ENCODE measurements at regions not wholly inside any gene's neighbourhood (a gene's known extent, or its start where the extent isn't known, plus 50 kb on each side); places are given as distances from the start of the nearest gene placed in this dataset.

DNA sequence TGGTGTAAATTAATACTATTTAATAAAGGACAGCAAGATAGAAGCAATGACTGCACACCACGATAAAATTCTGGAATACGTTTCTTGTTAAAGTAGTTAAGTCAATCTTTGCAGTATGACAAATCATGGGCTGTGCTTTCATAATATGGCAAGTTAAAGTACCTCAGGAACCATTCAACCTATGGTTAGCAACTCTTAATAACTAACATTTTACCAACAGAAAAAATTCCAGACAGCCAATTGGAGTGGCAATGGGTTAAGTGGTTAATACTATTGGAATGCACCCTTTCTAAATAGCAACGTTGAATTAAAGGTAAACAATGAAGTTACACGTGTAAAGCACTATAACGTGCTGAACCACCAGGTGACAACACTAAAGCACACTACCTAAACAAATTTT lies 72.4 kb upstream of the ZCCHC13 start:
- H3K36me3 ChIP-seq (ENCODE audit: control insufficient read depth in 2 of 2, insufficient read depth in 1 of 2, low read length in 2 of 2): peaks cover 7 to 14% of the 10 kb centered on the region in 2 experiments
- TF ChIP-seq ZNF792 (tag by site-specific recombination; IDR thresholded peaks at IDR 0.05) (no peak), ZNF776 (tag by site-specific recombination; IDR thresholded peaks at IDR 0.05; ENCODE audit: borderline replicate concordance) (no peak), FEZF1 (tag by site-specific recombination; IDR thresholded peaks at IDR 0.05) (no peak), ZNF19 (tag by site-specific recombination; IDR thresholded peaks at IDR 0.05; ENCODE audit: low read depth) (no peak), ZNF302 (tag by site-specific recombination; IDR thresholded peaks at IDR 0.05; ENCODE audit: low read depth) (no peak)
- peaks cover 3% of the 10 kb centered on the region; the same call in 1 of the 2 replicates for H3K4me1 ChIP-seq (ENCODE audit: control insufficient read depth, insufficient read depth, low read length)
- H3K27ac ChIP-seq (ENCODE audit: extremely low read depth, low read depth, low read length): no peak overlapping the region
- 0 out of 2 replicates have a peak, but pooled peaks cover 2% of the 10 kb centered on the region for H3K9me3 ChIP-seq (ENCODE audit: control insufficient read depth, insufficient read depth, low read depth, low read length)
- CTCF ChIA-PET: no interaction called here
- POLR2A ChIA-PET: no interaction called here
- H3K4me3 ChIP-seq (ENCODE audit: low read depth, low read length): no peak overlapping the region

DNA sequence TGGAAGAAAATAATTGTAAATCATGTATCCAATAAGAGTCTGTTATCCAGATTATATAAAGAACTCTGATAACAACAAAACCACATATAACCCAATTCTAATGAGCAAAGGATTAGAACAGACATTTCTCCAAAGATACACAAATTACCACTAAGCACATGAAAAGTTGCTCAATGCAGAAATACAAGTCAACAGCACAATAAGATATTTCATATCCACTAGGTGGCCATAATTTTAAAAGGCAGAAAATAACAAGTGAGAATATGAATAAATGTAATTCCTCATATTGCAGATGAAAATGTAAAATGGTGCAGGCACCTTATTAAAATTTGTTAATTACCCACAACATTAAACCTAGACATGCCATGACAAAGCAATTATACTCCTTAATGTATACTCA lies 73.9 kb upstream of the ZCCHC13 start:
- CTCF ChIA-PET: no interaction called here
- no peak overlapping the region for H3K27ac ChIP-seq (ENCODE audit: extremely low read depth, low read depth, low read length)
- H3K4me3 ChIP-seq (ENCODE audit: low read depth, low read length): no peak overlapping the region
- POLR2A ChIA-PET: no interaction called here
- TF ChIP-seq ZNF514 (tag by site-specific recombination; IDR thresholded peaks at IDR 0.05) (no peak), ZNF366 (tag by site-specific recombination; conservative IDR thresholded peaks at IDR 0.05) (no peak), WT1 (tag by site-specific recombination; IDR thresholded peaks at IDR 0.05) (no peak)
- TF ChIP-seq, protein P1, sequence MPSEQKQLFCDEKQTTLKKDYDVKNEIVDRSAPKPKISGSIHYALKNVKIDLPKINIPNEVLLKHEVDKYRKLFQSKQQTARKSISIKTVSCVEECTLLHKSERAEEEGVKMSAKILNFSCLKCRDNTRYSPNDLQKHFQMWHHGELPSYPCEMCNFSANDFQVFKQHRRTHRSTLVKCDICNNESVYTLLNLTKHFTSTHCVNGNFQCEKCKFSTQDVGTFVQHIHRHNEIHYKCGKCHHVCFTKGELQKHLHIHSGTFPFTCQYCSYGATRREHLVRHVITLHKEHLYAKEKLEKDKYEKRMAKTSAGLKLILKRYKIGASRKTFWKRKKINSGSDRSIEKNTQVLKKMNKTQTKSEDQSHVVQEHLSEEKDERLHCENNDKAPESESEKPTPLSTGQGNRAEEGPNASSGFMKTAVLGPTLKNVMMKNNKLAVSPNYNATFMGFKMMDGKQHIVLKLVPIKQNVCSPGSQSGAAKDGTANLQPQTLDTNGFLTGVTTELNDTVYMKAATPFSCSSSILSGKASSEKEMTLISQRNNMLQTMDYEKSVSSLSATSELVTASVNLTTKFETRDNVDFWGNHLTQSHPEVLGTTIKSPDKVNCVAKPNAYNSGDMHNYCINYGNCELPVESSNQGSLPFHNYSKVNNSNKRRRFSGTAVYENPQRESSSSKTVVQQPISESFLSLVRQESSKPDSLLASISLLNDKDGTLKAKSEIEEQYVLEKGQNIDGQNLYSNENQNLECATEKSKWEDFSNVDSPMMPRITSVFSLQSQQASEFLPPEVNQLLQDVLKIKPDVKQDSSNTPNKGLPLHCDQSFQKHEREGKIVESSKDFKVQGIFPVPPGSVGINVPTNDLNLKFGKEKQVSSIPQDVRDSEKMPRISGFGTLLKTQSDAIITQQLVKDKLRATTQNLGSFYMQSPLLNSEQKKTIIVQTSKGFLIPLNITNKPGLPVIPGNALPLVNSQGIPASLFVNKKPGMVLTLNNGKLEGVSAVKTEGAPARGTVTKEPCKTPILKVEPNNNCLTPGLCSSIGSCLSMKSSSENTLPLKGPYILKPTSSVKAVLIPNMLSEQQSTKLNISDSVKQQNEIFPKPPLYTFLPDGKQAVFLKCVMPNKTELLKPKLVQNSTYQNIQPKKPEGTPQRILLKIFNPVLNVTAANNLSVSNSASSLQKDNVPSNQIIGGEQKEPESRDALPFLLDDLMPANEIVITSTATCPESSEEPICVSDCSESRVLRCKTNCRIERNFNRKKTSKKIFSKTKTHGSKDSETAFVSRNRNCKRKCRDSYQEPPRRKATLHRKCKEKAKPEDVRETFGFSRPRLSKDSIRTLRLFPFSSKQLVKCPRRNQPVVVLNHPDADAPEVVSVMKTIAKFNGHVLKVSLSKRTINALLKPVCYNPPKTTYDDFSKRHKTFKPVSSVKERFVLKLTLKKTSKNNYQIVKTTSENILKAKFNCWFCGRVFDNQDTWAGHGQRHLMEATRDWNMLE (tag by site-specific recombination; conservative IDR thresholded peaks at IDR 0.05; ENCODE audit: low read depth): no peak
- H3K36me3 ChIP-seq (ENCODE audit: control insufficient read depth in 2 of 2, insufficient read depth in 1 of 2, low read length in 2 of 2): peaks cover 9 to 15% of the 10 kb centered on the region in 2 experiments
- H3K9me3 ChIP-seq (ENCODE audit: control insufficient read depth, insufficient read depth, low read depth, low read length): peaks cover 3% of the 10 kb centered on the region
- peaks cover 3% of the 10 kb centered on the region; the same call in 1 of the 2 replicates for H3K4me1 ChIP-seq (ENCODE audit: control insufficient read depth, insufficient read depth, low read length)

DNA sequence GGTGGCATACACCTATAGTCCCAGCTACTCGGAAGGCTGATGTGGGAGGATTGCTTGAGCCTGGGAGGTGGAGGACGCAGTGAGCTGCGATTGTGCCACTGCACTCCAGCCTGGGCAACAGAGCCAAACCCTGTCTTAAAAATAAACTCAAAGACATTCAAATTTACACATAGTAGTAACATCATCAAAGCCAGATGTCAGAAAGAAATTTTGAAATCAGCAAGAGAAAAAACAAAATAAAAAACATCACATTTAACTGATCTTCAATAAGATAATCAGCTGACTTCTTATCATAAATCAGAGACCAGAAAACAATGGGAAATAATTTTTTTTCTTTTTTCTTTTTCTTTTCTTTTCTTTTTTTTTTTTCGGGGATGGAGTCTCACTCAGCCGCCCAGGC lies 78.9 kb upstream of the ZCCHC13 start:
- ChIA-PET POLR2A (no interaction called here), CTCF (interaction anchor here (0.6 kb wide), 1 partner anchor 359 kb away, joined by 3 read pairs; no protein-coding TSS in a partner anchor)

More for the DNA sequence above, 78.9 kb upstream of the ZCCHC13 start:
- TF ChIP-seq, protein P2, sequence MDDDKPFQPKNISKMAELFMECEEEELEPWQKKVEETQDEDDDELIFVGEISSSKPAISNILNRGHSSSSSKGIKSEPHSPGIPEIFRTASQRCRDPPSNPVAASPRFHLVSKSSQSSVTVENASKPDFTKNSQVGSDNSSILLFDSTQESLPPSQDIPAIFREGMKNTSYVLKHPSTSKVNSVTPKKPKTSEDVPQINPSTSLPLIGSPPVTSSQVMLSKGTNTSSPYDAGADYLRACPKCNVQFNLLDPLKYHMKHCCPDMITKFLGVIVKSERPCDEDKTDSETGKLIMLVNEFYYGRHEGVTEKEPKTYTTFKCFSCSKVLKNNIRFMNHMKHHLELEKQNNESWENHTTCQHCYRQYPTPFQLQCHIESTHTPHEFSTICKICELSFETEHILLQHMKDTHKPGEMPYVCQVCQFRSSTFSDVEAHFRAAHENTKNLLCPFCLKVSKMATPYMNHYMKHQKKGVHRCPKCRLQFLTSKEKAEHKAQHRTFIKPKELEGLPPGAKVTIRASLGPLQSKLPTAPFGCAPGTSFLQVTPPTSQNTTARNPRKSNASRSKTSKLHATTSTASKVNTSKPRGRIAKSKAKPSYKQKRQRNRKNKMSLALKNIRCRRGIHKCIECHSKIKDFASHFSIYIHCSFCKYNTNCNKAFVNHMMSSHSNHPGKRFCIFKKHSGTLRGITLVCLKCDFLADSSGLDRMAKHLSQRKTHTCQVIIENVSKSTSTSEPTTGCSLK (tag by site-specific recombination; IDR thresholded peaks at IDR 0.05): no peak
- TF ChIP-seq ZNF132 (tag by site-specific recombination; IDR thresholded peaks at IDR 0.05; ENCODE audit: borderline replicate concordance) (no peak), ZNF146 (tag by site-specific recombination; IDR thresholded peaks at IDR 0.05) (no peak), ZNF549 (tag by site-specific recombination; IDR thresholded peaks at IDR 0.05) (no peak), ZNF157 (tag by site-specific recombination; IDR thresholded peaks at IDR 0.05) (no peak)
- H3K9me3 ChIP-seq (ENCODE audit: control insufficient read depth, insufficient read depth, low read depth, low read length): peaks cover 5% of the 10 kb centered on the region
- H3K36me3 ChIP-seq (ENCODE audit: control insufficient read depth in 2 of 2, insufficient read depth in 1 of 2, low read length in 2 of 2): peaks cover 17 to 31% of the 10 kb centered on the region in 2 experiments
- no peak overlapping the region for H3K27ac ChIP-seq (ENCODE audit: extremely low read depth, low read depth, low read length)
- H3K4me1 ChIP-seq (ENCODE audit: control insufficient read depth, insufficient read depth, low read length): no peaks in the 10 kb centered on the region
- H3K4me3 ChIP-seq (ENCODE audit: low read depth, low read length): no peak overlapping the region

Measured in HEK293 (cell line).